K562 (cell line): ENCODE measurements at regions not wholly inside any gene's neighbourhood (a gene's known extent, or its start where the extent isn't known, plus 50 kb on each side); places are given as distances from the start of the nearest gene placed in this dataset.

Experiments used
- CBFB ChIP-seq: sonication (generic); formaldehyde crosslinking; IDR thresholded peaks from 2 replicates; pipeline ENCODE4 v1.4.0; 2020; ENCODE audit warnings: mild to moderate bottlenecking, missing genetic modification reagents
- EZH2 ChIP-seq: IDR thresholded peaks from 2 replicates; pipeline ENCODE4 v1.6.1; 2012; ENCODE audit warnings: low read depth, mild to moderate bottlenecking, inconsistent platforms, low read length, borderline replicate concordance
- KDM1A ChIP-seq, 2 experiments: fragments of 450-650 bp; IDR thresholded peaks; 2 replicates each; pipeline ENCODE4 v1.6.1; 2016; ENCODE audit warnings: mild to moderate bottlenecking in 2 of 2
- KLF13 ChIP-seq: fragments of 450-650 bp; IDR thresholded peaks from 2 replicates; pipeline ENCODE4 v1.6.1; 2016; ENCODE audit warnings: missing genetic modification characterization, low read depth, mild to moderate bottlenecking, missing compliant biosample characterization, moderate library complexity, borderline replicate concordance
- POLR2A ChIP-seq: fragments of 450-650 bp; conservative IDR thresholded peaks from 2 replicates; pipeline ENCODE4 v1.6.1; 2016
- POLR2AphosphoS5 ChIP-seq: IDR thresholded peaks from 2 replicates; pipeline ENCODE4 v1.6.1; 2011; ENCODE audit warnings: mild to moderate bottlenecking, low read depth, low read length, moderate library complexity; ENCODE audit not compliant: control insufficient read depth, insufficient read depth
- RBM39 ChIP-seq: fragments of 200-400 bp; formaldehyde crosslinking; optimal IDR thresholded peaks from 2 replicates; pipeline ENCODE3; 2018; ENCODE audit warnings: low read depth, low read length
- ZNF23 ChIP-seq: fragments of 250-450 bp; sonication (Bioruptor Pico); IDR thresholded peaks from 2 replicates; pipeline ENCODE4 v1.4.0; 2020; ENCODE audit warnings: mild to moderate bottlenecking
- TF ChIP-seq, protein P1 (sequence below): sonication (generic); formaldehyde crosslinking; IDR thresholded peaks from 2 replicates; pipeline ENCODE4 v1.8.1; 2022; ENCODE audit warnings: missing genetic modification reagents
- TF ChIP-seq, protein P2 (sequence below): fragments of 200-600 bp; sonication (generic); IDR thresholded peaks from one replicate; pipeline ENCODE4 v1.6.1; 2012; ENCODE audit warnings: mild to moderate bottlenecking, low read depth, low read length, inconsistent platforms
- TF ChIP-seq, protein P3 (sequence below): sonication (generic); formaldehyde crosslinking; IDR thresholded peaks from 2 replicates; pipeline ENCODE4 v1.8.0; 2022; ENCODE audit warnings: missing genetic modification reagents, mild to moderate bottlenecking, borderline replicate concordance

DNA sequence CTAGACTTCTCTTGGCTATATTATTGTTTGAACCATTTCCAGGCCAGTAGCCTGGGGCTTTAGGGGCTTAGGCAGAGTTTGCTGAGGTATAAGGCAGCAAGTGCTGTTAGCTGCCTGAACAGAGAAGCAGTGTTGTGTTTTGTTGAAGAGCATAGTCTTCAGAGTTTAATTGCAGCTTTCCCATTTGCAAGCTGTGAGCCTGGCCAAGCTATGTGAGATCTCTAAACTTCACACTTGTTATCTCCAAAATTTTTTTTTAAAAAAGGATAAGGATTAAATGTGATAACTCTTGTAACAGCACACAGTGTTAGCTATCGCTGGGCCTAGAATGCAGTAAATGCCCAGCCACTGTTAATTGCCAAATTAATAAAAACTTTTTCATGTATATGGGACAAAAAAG, 782.4 kb downstream of the REEP3 start:
- TF ChIP-seq ZNF23: no peak
- TF ChIP-seq POLR2A: no peak
- TF ChIP-seq KDM1A (IDR thresholded peaks at IDR 0.05): no peak
- TF ChIP-seq KLF13: no peak
- no peak for TF ChIP-seq EZH2
- TF ChIP-seq, protein P1, sequence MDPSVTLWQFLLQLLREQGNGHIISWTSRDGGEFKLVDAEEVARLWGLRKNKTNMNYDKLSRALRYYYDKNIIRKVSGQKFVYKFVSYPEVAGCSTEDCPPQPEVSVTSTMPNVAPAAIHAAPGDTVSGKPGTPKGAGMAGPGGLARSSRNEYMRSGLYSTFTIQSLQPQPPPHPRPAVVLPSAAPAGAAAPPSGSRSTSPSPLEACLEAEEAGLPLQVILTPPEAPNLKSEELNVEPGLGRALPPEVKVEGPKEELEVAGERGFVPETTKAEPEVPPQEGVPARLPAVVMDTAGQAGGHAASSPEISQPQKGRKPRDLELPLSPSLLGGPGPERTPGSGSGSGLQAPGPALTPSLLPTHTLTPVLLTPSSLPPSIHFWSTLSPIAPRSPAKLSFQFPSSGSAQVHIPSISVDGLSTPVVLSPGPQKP: no peak
- no peak for TF ChIP-seq RBM39
- TF ChIP-seq, protein P2, sequence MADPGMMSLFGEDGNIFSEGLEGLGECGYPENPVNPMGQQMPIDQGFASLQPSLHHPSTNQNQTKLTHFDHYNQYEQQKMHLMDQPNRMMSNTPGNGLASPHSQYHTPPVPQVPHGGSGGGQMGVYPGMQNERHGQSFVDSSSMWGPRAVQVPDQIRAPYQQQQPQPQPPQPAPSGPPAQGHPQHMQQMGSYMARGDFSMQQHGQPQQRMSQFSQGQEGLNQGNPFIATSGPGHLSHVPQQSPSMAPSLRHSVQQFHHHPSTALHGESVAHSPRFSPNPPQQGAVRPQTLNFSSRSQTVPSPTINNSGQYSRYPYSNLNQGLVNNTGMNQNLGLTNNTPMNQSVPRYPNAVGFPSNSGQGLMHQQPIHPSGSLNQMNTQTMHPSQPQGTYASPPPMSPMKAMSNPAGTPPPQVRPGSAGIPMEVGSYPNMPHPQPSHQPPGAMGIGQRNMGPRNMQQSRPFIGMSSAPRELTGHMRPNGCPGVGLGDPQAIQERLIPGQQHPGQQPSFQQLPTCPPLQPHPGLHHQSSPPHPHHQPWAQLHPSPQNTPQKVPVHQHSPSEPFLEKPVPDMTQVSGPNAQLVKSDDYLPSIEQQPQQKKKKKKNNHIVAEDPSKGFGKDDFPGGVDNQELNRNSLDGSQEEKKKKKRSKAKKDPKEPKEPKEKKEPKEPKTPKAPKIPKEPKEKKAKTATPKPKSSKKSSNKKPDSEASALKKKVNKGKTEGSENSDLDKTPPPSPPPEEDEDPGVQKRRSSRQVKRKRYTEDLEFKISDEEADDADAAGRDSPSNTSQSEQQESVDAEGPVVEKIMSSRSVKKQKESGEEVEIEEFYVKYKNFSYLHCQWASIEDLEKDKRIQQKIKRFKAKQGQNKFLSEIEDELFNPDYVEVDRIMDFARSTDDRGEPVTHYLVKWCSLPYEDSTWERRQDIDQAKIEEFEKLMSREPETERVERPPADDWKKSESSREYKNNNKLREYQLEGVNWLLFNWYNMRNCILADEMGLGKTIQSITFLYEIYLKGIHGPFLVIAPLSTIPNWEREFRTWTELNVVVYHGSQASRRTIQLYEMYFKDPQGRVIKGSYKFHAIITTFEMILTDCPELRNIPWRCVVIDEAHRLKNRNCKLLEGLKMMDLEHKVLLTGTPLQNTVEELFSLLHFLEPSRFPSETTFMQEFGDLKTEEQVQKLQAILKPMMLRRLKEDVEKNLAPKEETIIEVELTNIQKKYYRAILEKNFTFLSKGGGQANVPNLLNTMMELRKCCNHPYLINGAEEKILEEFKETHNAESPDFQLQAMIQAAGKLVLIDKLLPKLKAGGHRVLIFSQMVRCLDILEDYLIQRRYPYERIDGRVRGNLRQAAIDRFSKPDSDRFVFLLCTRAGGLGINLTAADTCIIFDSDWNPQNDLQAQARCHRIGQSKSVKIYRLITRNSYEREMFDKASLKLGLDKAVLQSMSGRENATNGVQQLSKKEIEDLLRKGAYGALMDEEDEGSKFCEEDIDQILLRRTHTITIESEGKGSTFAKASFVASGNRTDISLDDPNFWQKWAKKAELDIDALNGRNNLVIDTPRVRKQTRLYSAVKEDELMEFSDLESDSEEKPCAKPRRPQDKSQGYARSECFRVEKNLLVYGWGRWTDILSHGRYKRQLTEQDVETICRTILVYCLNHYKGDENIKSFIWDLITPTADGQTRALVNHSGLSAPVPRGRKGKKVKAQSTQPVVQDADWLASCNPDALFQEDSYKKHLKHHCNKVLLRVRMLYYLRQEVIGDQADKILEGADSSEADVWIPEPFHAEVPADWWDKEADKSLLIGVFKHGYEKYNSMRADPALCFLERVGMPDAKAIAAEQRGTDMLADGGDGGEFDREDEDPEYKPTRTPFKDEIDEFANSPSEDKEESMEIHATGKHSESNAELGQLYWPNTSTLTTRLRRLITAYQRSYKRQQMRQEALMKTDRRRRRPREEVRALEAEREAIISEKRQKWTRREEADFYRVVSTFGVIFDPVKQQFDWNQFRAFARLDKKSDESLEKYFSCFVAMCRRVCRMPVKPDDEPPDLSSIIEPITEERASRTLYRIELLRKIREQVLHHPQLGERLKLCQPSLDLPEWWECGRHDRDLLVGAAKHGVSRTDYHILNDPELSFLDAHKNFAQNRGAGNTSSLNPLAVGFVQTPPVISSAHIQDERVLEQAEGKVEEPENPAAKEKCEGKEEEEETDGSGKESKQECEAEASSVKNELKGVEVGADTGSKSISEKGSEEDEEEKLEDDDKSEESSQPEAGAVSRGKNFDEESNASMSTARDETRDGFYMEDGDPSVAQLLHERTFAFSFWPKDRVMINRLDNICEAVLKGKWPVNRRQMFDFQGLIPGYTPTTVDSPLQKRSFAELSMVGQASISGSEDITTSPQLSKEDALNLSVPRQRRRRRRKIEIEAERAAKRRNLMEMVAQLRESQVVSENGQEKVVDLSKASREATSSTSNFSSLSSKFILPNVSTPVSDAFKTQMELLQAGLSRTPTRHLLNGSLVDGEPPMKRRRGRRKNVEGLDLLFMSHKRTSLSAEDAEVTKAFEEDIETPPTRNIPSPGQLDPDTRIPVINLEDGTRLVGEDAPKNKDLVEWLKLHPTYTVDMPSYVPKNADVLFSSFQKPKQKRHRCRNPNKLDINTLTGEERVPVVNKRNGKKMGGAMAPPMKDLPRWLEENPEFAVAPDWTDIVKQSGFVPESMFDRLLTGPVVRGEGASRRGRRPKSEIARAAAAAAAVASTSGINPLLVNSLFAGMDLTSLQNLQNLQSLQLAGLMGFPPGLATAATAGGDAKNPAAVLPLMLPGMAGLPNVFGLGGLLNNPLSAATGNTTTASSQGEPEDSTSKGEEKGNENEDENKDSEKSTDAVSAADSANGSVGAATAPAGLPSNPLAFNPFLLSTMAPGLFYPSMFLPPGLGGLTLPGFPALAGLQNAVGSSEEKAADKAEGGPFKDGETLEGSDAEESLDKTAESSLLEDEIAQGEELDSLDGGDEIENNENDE: no peak
- TF ChIP-seq CBFB (CRISPR knock-in tag): no peak
- no peak for TF ChIP-seq POLR2AphosphoS5
- TF ChIP-seq, protein P3, sequence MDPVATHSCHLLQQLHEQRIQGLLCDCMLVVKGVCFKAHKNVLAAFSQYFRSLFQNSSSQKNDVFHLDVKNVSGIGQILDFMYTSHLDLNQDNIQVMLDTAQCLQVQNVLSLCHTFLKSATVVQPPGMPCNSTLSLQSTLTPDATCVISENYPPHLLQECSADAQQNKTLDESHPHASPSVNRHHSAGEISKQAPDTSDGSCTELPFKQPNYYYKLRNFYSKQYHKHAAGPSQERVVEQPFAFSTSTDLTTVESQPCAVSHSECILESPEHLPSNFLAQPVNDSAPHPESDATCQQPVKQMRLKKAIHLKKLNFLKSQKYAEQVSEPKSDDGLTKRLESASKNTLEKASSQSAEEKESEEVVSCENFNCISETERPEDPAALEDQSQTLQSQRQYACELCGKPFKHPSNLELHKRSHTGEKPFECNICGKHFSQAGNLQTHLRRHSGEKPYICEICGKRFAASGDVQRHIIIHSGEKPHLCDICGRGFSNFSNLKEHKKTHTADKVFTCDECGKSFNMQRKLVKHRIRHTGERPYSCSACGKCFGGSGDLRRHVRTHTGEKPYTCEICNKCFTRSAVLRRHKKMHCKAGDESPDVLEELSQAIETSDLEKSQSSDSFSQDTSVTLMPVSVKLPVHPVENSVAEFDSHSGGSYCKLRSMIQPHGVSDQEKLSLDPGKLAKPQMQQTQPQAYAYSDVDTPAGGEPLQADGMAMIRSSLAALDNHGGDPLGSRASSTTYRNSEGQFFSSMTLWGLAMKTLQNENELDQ: no peak
